ENCODE measurements at regions not wholly inside any gene's neighbourhood (a gene's known extent, or its start where the extent isn't known, plus 50 kb on each side); places are given as distances from the start of the nearest gene placed in this dataset.

- TF ChIP-seq EZH2 (IDR thresholded peaks at IDR 0.05; ENCODE audit: insufficient read depth, poor library complexity, severe bottlenecking) (no peak), EZH2phosphoT487 (IDR thresholded peaks at IDR 0.05; ENCODE audit: insufficient read depth, low read depth) (no peak)
These were observed 113.8 kb upstream of the ADGRL3 start for GRCh38 chr4:61086357-61086756.

All from GM23248 (cell line).